ENCODE measurements at regions not wholly inside any gene's neighbourhood (a gene's known extent, or its start where the extent isn't known, plus 50 kb on each side); places are given as distances from the start of the nearest gene placed in this dataset.

DNA sequence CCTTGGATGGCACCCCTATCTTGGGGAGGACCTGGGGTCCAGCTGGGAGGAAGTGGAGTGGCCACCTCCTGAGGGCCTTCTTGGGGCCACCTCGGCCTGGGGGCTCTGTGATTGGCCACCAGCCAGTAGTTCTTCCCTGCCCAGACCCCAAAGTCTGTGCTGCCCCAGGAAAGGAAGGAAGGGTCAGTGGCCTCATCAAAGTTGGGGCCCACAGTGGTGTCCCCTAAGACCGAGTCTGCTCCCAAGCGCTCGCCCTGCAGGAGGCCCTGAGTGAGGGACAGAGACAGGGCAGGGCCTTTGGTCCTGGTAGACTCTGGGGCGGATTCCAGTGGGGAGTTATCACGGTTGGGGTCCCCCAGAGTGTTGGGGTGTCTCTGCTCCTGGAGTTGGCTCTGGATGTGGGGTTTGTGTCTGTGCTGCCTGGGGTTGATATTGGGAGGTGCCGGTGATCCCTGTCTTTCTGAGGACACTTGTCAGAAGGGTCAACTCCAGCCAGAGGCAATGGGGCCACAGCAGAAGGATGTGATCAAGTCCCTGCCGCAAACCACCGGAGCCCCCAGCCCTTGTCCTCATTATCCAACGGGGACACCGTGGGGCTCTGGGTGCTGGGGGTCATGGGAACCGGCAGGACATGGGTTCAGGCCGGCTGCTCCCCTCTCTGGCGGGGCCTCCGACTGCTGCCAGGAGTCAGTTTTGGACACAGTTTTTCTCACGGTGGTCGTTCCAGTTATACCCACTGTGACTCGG lies 364.3 kb downstream of the TMEM121 start:
- H3K27ac ChIP-seq: no peak overlapping the region
- no peak overlapping the region for H3K4me3 ChIP-seq
- no peak overlapping the region for H3K4me2 ChIP-seq
- 45% methylated on average over 4 of the region's 18 CpGs for WGBS (ENCODE audit: missing lambda C conversion rate)
- ChIA-PET POLR2A (no interaction called here), CTCF (no interaction called here)
- DNase-seq (ENCODE audit: low read depth in 1 of 2, low spot score in 1 of 2) (no peak), FAIRE-seq (no peak), ATAC-seq (no peak)
- TF ChIP-seq SREBF2 (IDR thresholded peaks at IDR 0.05): no peak
- no peaks in the 10 kb centered on the region for H3K9me3 ChIP-seq
- no peaks in the 10 kb centered on the region for H3K4me1 ChIP-seq

- no peak for ATAC-seq
- POLR2A ChIA-PET: no interaction called here
- no peaks in the 10 kb centered on the region for H3K9me3 ChIP-seq
- CTCF ChIA-PET: no interaction called here
- no peak overlapping the region for H3K4me3 ChIP-seq
- H3K4me2 ChIP-seq: no peak overlapping the region
- no peak for FAIRE-seq
- no peaks in the 10 kb centered on the region for H3K4me1 ChIP-seq
- no peak overlapping the region for H3K27ac ChIP-seq
- DNase-seq (ENCODE audit: low read depth in 1 of 2, low spot score in 1 of 2): no peak
- TF ChIP-seq, protein P1, sequence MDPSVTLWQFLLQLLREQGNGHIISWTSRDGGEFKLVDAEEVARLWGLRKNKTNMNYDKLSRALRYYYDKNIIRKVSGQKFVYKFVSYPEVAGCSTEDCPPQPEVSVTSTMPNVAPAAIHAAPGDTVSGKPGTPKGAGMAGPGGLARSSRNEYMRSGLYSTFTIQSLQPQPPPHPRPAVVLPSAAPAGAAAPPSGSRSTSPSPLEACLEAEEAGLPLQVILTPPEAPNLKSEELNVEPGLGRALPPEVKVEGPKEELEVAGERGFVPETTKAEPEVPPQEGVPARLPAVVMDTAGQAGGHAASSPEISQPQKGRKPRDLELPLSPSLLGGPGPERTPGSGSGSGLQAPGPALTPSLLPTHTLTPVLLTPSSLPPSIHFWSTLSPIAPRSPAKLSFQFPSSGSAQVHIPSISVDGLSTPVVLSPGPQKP (IDR thresholded peaks at IDR 0.05; ENCODE audit: low read depth, low read length): no peak
- no peak for TF ChIP-seq RCOR1 (IDR thresholded peaks at IDR 0.05; ENCODE audit: low read depth, low read length)
- TF ChIP-seq HEYL (CRISPR knock-in tag; IDR thresholded peaks at IDR 0.05): no peak
- no peak for TF ChIP-seq MYC (IDR thresholded peaks at IDR 0.05; ENCODE audit: borderline replicate concordance, low read length)
- TF ChIP-seq GATA3 (IDR thresholded peaks at IDR 0.05; ENCODE audit: borderline replicate concordance): no peak
- TF ChIP-seq, protein P2, sequence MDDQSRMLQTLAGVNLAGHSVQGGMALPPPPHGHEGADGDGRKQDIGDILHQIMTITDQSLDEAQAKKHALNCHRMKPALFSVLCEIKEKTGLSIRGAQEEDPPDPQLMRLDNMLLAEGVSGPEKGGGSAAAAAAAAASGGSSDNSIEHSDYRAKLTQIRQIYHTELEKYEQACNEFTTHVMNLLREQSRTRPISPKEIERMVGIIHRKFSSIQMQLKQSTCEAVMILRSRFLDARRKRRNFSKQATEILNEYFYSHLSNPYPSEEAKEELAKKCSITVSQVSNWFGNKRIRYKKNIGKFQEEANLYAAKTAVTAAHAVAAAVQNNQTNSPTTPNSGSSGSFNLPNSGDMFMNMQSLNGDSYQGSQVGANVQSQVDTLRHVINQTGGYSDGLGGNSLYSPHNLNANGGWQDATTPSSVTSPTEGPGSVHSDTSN (IDR thresholded peaks at IDR 0.05): no peak
- TF ChIP-seq HOXB13 (CRISPR knock-in tag; IDR thresholded peaks at IDR 0.05; ENCODE audit: low read depth): no peak
- no peak for TF ChIP-seq ZSCAN20 (CRISPR knock-in tag; IDR thresholded peaks at IDR 0.05)
- TF ChIP-seq CEBPB (IDR thresholded peaks at IDR 0.05): no peak
- TF ChIP-seq PHF8 (IDR thresholded peaks at IDR 0.05; ENCODE audit: borderline replicate concordance, low read depth): no peak
- no peak for TF ChIP-seq FOSB (CRISPR knock-in tag; IDR thresholded peaks at IDR 0.05)
- TF ChIP-seq, protein P3, sequence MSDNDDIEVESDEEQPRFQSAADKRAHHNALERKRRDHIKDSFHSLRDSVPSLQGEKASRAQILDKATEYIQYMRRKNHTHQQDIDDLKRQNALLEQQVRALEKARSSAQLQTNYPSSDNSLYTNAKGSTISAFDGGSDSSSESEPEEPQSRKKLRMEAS (IDR thresholded peaks at IDR 0.05): no peak
- TF ChIP-seq, protein P4, sequence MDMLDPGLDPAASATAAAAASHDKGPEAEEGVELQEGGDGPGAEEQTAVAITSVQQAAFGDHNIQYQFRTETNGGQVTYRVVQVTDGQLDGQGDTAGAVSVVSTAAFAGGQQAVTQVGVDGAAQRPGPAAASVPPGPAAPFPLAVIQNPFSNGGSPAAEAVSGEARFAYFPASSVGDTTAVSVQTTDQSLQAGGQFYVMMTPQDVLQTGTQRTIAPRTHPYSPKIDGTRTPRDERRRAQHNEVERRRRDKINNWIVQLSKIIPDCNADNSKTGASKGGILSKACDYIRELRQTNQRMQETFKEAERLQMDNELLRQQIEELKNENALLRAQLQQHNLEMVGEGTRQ (IDR thresholded peaks at IDR 0.05): no peak
- no peak for TF ChIP-seq KDM5A (IDR thresholded peaks at IDR 0.05)
- TF ChIP-seq POLR2AphosphoS2 (conservative IDR thresholded peaks at IDR 0.05; ENCODE audit: low read length): no peak
- TF ChIP-seq, protein P5, sequence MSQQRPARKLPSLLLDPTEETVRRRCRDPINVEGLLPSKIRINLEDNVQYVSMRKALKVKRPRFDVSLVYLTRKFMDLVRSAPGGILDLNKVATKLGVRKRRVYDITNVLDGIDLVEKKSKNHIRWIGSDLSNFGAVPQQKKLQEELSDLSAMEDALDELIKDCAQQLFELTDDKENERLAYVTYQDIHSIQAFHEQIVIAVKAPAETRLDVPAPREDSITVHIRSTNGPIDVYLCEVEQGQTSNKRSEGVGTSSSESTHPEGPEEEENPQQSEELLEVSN (IDR thresholded peaks at IDR 0.05; ENCODE audit: borderline replicate concordance, low read depth): no peak
- TF ChIP-seq TP53 (CRISPR knock-in tag; IDR thresholded peaks at IDR 0.05): no peak
- TF ChIP-seq, protein P6, sequence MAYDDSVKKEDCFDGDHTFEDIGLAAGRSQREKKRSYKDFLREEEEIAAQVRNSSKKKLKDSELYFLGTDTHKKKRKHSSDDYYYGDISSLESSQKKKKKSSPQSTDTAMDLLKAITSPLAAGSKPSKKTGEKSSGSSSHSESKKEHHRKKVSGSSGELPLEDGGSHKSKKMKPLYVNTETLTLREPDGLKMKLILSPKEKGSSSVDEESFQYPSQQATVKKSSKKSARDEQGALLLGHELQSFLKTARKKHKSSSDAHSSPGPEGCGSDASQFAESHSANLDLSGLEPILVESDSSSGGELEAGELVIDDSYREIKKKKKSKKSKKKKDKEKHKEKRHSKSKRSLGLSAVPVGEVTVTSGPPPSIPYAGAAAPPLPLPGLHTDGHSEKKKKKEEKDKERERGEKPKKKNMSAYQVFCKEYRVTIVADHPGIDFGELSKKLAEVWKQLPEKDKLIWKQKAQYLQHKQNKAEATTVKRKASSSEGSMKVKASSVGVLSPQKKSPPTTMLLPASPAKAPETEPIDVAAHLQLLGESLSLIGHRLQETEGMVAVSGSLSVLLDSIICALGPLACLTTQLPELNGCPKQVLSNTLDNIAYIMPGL (CRISPR knock-in tag; IDR thresholded peaks at IDR 0.05; ENCODE audit: borderline replicate concordance): no peak
- WGBS (ENCODE audit: missing lambda C conversion rate): 47% methylated on average over 4 of the region's 15 CpGs
These were observed 364.8 kb downstream of the TMEM121 start for GRCh38 chr14:105891221-105891602.
